DOHH2 (cell line): ENCODE measurements at regions not wholly inside any gene's neighbourhood (a gene's known extent, or its start where the extent isn't known, plus 50 kb on each side); places are given as distances from the start of the nearest gene placed in this dataset.

Source experiments
- H3F3A ChIP-seq: fragments of 200-600 bp; sonication (generic), shearing (Covaris generic); 2 replicates; pipeline ENCODE4 v1.6.0; 2016; ENCODE audit warnings: antibody characterized with exemption, mild to moderate bottlenecking; ENCODE audit not compliant: control insufficient read depth, insufficient read depth
- H3K27ac ChIP-seq: fragments of 200-600 bp; sonication (generic); 2 replicates; pipeline ENCODE4 v1.5.1; 2014; ENCODE audit warnings: low read depth, mild to moderate bottlenecking, low read length, moderate library complexity
- H3K27me3 ChIP-seq: fragments of 200-600 bp; sonication (generic); 2 replicates; pipeline ENCODE4 v1.6.1; 2014; ENCODE audit warnings: mild to moderate bottlenecking, low read length, mixed read lengths; ENCODE audit not compliant: control insufficient read depth
- H3K36me3 ChIP-seq: fragments of 200-600 bp; sonication (generic); 2 replicates; pipeline ENCODE4 v1.6.1; 2014; ENCODE audit warnings: mild to moderate bottlenecking, low read length, moderate library complexity, mixed read lengths; ENCODE audit not compliant: control insufficient read depth
- H3K4me1 ChIP-seq: fragments of 200-600 bp; sonication (generic); 2 replicates; pipeline ENCODE4 v1.6.1; 2014; ENCODE audit warnings: mild to moderate bottlenecking, low read length, mixed read lengths; ENCODE audit not compliant: control insufficient read depth
- H3K4me2 ChIP-seq: fragments of 200-600 bp; sonication (generic); 2 replicates; pipeline ENCODE4 v1.6.0; 2014; ENCODE audit warnings: mild to moderate bottlenecking, low read length, moderate library complexity
- H3K4me3 ChIP-seq: fragments of 200-600 bp; sonication (generic); 2 replicates; pipeline ENCODE4 v1.5.1; 2014; ENCODE audit warnings: mild to moderate bottlenecking, low read length, mixed read lengths
- H3K79me2 ChIP-seq: fragments of 200-600 bp; sonication (generic); 2 replicates; pipeline ENCODE4 v1.6.1; 2014; ENCODE audit warnings: mild to moderate bottlenecking, low read length, mixed read lengths; ENCODE audit not compliant: control insufficient read depth
- H3K9me2 ChIP-seq: fragments of 200-600 bp; sonication (generic); replicated peaks from 2 replicates; pipeline ENCODE4 v1.6.1; 2014; ENCODE audit warnings: mild to moderate bottlenecking, low read length, mixed read lengths; ENCODE audit not compliant: control insufficient read depth
- H3K9me3 ChIP-seq: fragments of 200-600 bp; sonication (generic); 2 replicates; pipeline ENCODE4 v1.6.1; 2014; ENCODE audit warnings: antibody characterized with exemption, low read length, mixed read lengths; ENCODE audit not compliant: control insufficient read depth, insufficient read depth
- H4K20me1 ChIP-seq: fragments of 200-600 bp; sonication (generic); 2 replicates; pipeline ENCODE4 v1.6.0; 2014; ENCODE audit warnings: low read depth, mild to moderate bottlenecking, antibody characterized with exemption, low read length, moderate library complexity; ENCODE audit not compliant: control insufficient read depth, insufficient read depth
- EZH2phosphoT487 ChIP-seq: fragments of 200-600 bp; sonication (generic); IDR thresholded peaks from 2 replicates; pipeline ENCODE4 v1.6.1; 2017; ENCODE audit warnings: borderline replicate concordance, mild to moderate bottlenecking, antibody characterized with exemption, low read length, moderate library complexity, mixed read lengths
- TF ChIP-seq, protein P1 (sequence below): fragments of 200-600 bp; sonication (generic); IDR thresholded peaks from one replicate; pipeline ENCODE4 v1.5.1; 2014; ENCODE audit warnings: antibody characterized with exemption, mild to moderate bottlenecking, low read depth, low read length; ENCODE audit not compliant: poor library complexity, severe bottlenecking

DNA sequence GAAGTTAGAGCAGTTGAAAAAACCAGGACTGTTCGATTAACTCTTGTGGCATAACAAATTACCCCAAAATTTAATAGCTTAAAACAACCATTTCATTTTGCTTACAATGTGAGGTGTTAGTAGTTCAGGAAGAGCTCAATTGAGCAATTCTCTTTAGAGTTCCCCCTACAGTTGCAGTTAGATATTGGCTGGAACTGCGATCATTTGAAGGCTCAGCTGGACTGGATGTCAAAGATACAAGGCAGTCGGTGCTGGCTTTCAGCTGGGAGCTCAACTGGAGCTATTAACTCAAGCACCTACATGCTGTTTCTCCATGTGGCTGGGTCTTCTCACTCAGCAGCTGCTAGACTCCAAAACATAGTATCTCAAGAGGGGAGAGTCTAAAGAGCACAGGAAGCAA, 96.0 kb upstream of the LOC128125822 start:
- Histone ChIP-seq H3K27ac (no peak overlapping the region), H4K20me1 (no peaks in the 10 kb centered on the region), H3K4me2 (no peak overlapping the region), H3F3A (no peaks in the 10 kb centered on the region), H3K36me3 (no peaks in the 10 kb centered on the region), H3K79me2 (no peaks in the 10 kb centered on the region), H3K4me1 (no peaks in the 10 kb centered on the region), H3K9me3 (no peaks in the 10 kb centered on the region), H3K4me3 (no peak overlapping the region), H3K9me2 (no peaks in the 10 kb centered on the region), H3K27me3 (no peaks in the 10 kb centered on the region)
- TF ChIP-seq, protein P1, sequence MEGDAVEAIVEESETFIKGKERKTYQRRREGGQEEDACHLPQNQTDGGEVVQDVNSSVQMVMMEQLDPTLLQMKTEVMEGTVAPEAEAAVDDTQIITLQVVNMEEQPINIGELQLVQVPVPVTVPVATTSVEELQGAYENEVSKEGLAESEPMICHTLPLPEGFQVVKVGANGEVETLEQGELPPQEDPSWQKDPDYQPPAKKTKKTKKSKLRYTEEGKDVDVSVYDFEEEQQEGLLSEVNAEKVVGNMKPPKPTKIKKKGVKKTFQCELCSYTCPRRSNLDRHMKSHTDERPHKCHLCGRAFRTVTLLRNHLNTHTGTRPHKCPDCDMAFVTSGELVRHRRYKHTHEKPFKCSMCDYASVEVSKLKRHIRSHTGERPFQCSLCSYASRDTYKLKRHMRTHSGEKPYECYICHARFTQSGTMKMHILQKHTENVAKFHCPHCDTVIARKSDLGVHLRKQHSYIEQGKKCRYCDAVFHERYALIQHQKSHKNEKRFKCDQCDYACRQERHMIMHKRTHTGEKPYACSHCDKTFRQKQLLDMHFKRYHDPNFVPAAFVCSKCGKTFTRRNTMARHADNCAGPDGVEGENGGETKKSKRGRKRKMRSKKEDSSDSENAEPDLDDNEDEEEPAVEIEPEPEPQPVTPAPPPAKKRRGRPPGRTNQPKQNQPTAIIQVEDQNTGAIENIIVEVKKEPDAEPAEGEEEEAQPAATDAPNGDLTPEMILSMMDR = no peak
- TF ChIP-seq EZH2phosphoT487 = no peak

DNA sequence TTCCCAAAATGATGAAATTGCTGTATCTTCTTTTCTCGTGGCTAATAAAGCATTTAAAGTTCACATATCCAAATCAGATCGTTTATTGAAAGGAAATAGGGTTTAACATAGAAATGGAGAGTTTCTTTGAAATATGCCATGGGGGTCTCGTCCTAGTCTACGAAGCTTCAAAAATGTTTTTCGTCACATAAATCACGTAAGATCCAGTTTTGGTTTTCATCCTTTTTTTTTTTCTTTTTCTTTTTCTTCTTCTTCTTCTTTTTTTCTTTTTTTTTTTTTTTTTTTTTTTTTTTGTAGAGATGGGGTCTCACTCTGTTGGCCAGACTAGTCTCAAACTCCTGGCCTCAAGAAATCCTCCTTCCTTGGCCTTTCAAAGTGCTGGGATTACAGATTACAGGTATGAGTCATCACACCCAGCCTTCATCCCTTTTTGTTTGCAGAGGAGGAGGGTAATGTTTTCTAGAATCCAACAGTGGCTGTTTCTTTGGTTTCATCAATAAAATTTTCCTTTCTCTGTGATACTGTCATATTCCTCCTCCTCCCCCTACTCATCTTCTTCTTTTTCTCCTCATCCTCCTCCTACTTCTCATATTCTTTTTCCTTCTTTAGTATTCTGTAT, 94.7 kb upstream of the LOC128125822 start:
- H3K9me2 ChIP-seq = no peaks in the 10 kb centered on the region
- H3K4me1 ChIP-seq = no peaks in the 10 kb centered on the region
- H3K9me3 ChIP-seq = no peaks in the 10 kb centered on the region
- no peaks in the 10 kb centered on the region for H3K79me2 ChIP-seq
- no peaks in the 10 kb centered on the region for H3K36me3 ChIP-seq
- H3K27me3 ChIP-seq = no peaks in the 10 kb centered on the region
- no peak overlapping the region for H3K4me3 ChIP-seq
- no peaks in the 10 kb centered on the region for H3F3A ChIP-seq
- H3K27ac ChIP-seq = no peak overlapping the region
- no peak for TF ChIP-seq EZH2phosphoT487
- TF ChIP-seq, protein P1 = no peak
- no peaks in the 10 kb centered on the region for H4K20me1 ChIP-seq
- H3K4me2 ChIP-seq = no peak overlapping the region

DNA sequence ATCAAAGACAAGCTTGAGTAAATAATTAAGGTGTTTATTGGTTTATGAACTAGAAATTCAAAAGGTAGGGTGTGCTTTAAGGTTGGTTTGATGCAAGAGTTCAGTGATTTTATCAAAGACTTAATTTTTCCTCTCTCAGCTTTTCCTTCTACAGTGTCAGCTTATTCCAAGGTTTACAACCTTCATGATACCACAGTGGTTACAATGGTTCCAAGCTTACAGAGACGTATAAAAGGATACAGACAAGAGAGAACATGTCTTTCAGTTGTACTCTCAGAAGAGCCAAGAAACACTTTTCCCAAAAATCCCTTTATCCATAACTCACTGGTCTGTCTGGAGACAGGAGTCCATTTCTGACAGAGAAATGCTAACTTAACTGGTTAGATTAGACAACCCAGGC, 93.5 kb upstream of the LOC128125822 start:
- Histone ChIP-seq H3K4me2 (no peak overlapping the region), H3K79me2 (no peaks in the 10 kb centered on the region), H3K27me3 (no peaks in the 10 kb centered on the region), H3K27ac (no peak overlapping the region), H4K20me1 (no peaks in the 10 kb centered on the region), H3F3A (no peaks in the 10 kb centered on the region), H3K36me3 (no peaks in the 10 kb centered on the region), H3K9me2 (no peaks in the 10 kb centered on the region), H3K4me1 (no peaks in the 10 kb centered on the region), H3K4me3 (no peak overlapping the region), H3K9me3 (no peaks in the 10 kb centered on the region)
- TF ChIP-seq, protein P1 = no peak
- no peak for TF ChIP-seq EZH2phosphoT487
